RCC 7860 (cell line): ENCODE measurements at regions not wholly inside any gene's neighbourhood (a gene's known extent, or its start where the extent isn't known, plus 50 kb on each side); places are given as distances from the start of the nearest gene placed in this dataset.
"Not testable (repeated sequence)": the region's sequence is repeated elsewhere in the genome, so short reads cannot be mapped to it uniquely, and the experiment has no call there.

Source experiments
- DNase-seq: peaks from one replicate; pipeline ENCODE4 v3.0.0-alpha.2; 2015; ENCODE audit warnings: low spot score
- FAIRE-seq: peaks from 2 replicates; lab custom pipeline; 2012; peaks lifted over from hg19 to GRCh38; lab: Jason Lieb, UNC

GRCh38 chr2:16416651-16417050 lies 249.0 kb downstream of the CYRIA start:
- no peak for FAIRE-seq

GRCh38 chr2:16415861-16416260 lies 249.8 kb downstream of the CYRIA start:
- not testable (repeated sequence) for FAIRE-seq, DNase-seq

More at GRCh38 chr2:16416651-16417050, 249.0 kb downstream of the CYRIA start:
- DNase-seq = no peak

GRCh38 chr2:16413947-16414346 lies 251.7 kb downstream of the CYRIA start:
- no peak for DNase-seq
- no peak for FAIRE-seq

GRCh38 chr2:16413285-16413684 lies 252.3 kb downstream of the CYRIA start:
- FAIRE-seq (no peak), DNase-seq (no peak)

- DNase-seq (no peak), FAIRE-seq (no peak)
Observed at GRCh38 chr2:16412321-16413030, 253.2 kb downstream of the CYRIA start.

- DNase-seq (no peak), FAIRE-seq (no peak)
Observed at GRCh38 chr2:16411788-16412187, 253.8 kb downstream of the CYRIA start.

GRCh38 chr2:16409849-16410248 lies 255.8 kb downstream of the CYRIA start:
- no peak for DNase-seq
- no peak for FAIRE-seq

- DNase-seq (no peak), FAIRE-seq (no peak)
Observed at GRCh38 chr2:16409006-16409390, 256.6 kb downstream of the CYRIA start.

- DNase-seq = no peak
- FAIRE-seq = no peak
Observed at GRCh38 chr2:16408331-16409005, 257.2 kb downstream of the CYRIA start.

GRCh38 chr2:16407358-16407757 lies 258.3 kb downstream of the CYRIA start:
- DNase-seq (no peak), FAIRE-seq (no peak)

GRCh38 chr2:16406496-16407289 lies 258.9 kb downstream of the CYRIA start:
- no peak for FAIRE-seq
- DNase-seq = no peak

- DNase-seq (no peak), FAIRE-seq (no peak)
Observed at GRCh38 chr2:16405551-16405950, 260.1 kb downstream of the CYRIA start.

- FAIRE-seq (no peak), DNase-seq (no peak)
Observed at GRCh38 chr2:16404551-16405300, 260.9 kb downstream of the CYRIA start.

GRCh38 chr2:16404146-16404545 lies 261.5 kb downstream of the CYRIA start:
- DNase-seq (no peak), FAIRE-seq (no peak)

GRCh38 chr2:16402891-16403290 lies 262.7 kb downstream of the CYRIA start:
- FAIRE-seq (no peak), DNase-seq (no peak)

- no peak for DNase-seq
- no peak for FAIRE-seq
Observed at GRCh38 chr2:16401761-16402300, 263.8 kb downstream of the CYRIA start.

GRCh38 chr2:16400127-16400623 lies 265.5 kb downstream of the CYRIA start:
- FAIRE-seq (no peak), DNase-seq (no peak)

- FAIRE-seq (no peak), DNase-seq (no peak)
Observed at GRCh38 chr2:16398486-16399043, 267.1 kb downstream of the CYRIA start.

GRCh38 chr2:16397681-16398475 lies 267.8 kb downstream of the CYRIA start:
- DNase-seq = no peak
- FAIRE-seq = no peak
